Cardiac septum (tissue), 1 donor: ENCODE measurements at regions not wholly inside any gene's neighbourhood (a gene's known extent, or its start where the extent isn't known, plus 50 kb on each side); places are given as distances from the start of the nearest gene placed in this dataset.

ENCODE experiments used
- DNase-seq: peaks from one replicate; pipeline ENCODE4 v3.0.0-alpha.2; 2020; ENCODE audit warnings: low spot score
- intact Hi-C: fragments of 100-400 bp; cut with DNase I; formaldehyde crosslinking; loops from one replicate; pipeline ENCODE4 v1.14.0; 2022
- donor health status: DM: no; HTN: no; CAD: no.

- intact Hi-C loops = no loop called here
- no peak for DNase-seq
Observed at GRCh38 chr16:51039638-51040331, 111.3 kb downstream of the SALL1 start.

GRCh38 chr16:51035711-51036110 is 115.4 kb downstream of the SALL1 start:
- DNase-seq = no peak
- intact Hi-C loops = no loop called here

DNA sequence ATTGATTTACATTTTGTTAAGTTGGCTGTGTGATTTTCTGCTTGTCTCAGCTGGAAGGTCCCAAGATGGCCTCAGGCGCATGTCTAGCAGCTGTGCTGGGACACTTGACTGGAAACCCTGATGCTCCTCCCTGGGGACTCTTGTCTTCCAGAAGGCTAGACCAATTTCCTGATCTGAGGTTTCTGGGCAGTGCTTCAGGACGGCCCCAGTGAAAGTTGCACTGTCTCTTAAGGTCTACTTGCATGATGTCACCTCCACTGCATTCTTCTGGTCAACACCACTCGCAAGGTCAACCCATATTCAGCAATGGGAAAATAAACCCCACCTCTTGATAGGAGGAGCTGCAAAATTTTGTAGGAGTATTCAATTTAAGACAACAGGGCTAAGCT is 116.0 kb downstream of the SALL1 start:
- no peak for DNase-seq
- intact Hi-C loops = no loop called here

DNA sequence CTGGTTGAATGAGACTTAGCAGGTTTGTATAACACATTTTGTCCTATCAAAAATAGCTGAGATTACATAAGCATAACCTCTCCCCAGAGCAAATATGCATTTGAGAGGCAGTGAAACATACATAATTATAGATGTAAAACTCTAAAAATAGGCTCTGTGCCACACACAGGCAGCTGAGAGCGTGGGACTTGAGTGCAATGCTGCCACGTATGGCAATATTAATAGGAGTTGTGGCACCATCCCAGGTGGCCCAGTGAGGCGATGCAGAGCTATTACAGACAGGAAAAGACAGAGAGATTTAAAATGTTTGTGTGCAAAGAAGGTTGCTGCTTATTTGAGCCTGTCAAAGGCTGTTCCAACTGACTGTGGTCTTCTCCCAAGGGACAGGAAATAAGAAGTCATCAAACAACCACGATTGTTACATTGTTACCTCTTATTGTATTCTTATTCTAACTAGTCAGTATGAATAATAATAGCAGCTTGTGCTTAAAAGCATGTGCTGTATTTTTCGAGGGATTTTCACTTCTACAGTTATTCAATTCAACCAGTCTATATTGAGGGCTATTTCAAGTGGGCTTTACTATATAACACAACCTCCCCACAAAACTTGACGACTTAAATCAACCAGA is 116.5 kb downstream of the SALL1 start:
- intact Hi-C loops = no loop called here
- no peak for DNase-seq

GRCh38 chr16:51031598-51031997 is 119.5 kb downstream of the SALL1 start:
- DNase-seq = no peak
- intact Hi-C loops = no loop called here

GRCh38 chr16:51030516-51030915 is 120.6 kb downstream of the SALL1 start:
- intact Hi-C loops = no loop called here
- no peak for DNase-seq

DNA sequence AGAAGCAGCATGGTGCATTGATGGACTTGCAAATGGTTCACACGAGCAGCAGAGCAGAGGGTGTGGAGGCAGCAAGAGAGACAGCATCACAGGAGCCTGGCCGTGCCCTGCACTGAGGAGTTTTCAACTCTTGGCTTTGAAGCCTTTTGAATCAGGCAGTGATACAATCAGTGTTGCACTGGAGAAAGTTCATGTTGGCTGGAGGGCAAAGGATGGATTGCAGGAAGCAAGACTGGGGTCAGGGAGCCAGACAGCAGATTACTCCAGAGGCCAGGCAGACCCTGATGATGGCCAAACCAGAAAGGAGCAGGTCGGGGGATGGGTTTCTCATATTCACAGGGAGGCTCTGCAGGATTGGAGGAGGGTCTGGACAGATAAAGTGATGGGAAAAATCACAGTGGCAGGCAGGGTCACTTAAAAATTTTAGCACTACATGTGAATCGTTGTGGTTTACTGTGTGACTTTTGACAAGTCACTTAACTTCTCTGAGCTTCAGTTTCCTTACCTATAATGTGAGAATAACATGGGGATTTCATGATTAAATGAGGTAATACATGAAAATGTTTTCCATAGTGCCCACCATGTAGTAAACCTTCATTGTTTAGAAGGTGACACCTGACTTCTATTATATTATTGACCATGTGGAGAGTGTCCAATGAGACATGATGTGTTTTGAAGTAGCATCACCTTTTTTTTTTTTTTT is 125.3 kb downstream of the SALL1 start:
- intact Hi-C loops = no loop called here
- DNase-seq = no peak

DNA sequence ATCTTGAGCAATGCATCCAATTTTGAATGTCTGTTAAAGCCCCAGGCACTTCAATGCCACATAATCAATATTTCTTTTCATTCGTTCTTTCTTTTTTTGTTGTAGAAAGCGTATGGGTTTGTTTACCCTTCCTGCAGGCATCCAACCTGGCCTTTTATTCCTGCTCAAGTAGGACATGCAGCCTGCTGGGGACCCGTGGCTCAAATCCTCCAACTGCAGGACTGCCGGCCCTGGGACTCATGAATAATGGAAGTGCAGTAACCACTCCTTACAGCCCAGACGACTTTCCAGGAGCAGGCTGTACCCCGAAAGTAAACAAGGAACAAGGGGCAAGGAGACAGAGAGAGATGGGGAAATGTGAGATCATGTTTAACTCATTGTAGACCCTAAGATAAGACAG is 126.4 kb downstream of the SALL1 start:
- DNase-seq = no peak
- intact Hi-C loops = no loop called here

- no peak for DNase-seq
- intact Hi-C loops = no loop called here
Observed at GRCh38 chr16:51022955-51023354, 128.1 kb downstream of the SALL1 start.

DNA sequence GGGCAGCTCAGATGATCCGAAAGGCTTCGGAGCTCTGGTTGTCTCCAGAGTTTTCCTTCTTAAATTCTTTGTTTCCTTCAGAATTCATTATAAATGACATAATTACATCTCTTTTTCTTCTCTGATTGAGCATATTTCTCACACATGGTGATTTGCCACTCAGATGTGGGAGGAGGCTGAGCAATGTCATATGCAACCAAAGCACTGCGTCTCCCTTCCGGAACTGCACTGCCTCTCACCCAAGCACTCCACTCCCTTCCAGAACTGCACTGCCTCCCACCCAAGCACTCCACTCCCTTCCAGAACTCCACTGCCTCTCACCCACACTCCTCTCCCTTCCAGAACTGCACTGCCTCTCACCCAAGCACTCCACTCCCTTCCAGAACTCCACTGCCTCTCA is 131.5 kb downstream of the SALL1 start:
- intact Hi-C loops = no loop called here

GRCh38 chr16:51017969-51018368 is 133.1 kb downstream of the SALL1 start:
- DNase-seq = no peak
- intact Hi-C loops = no loop called here

More for the DNA sequence above, 131.5 kb downstream of the SALL1 start:
- DNase-seq = no peak

- intact Hi-C loops = no loop called here
Observed at GRCh38 chr16:51012396-51012795, 138.7 kb downstream of the SALL1 start.

GRCh38 chr16:51010817-51011216 is 140.3 kb downstream of the SALL1 start:
- no peak for DNase-seq
- intact Hi-C loops = no loop called here

More at GRCh38 chr16:51012396-51012795, 138.7 kb downstream of the SALL1 start:
- DNase-seq = no peak

GRCh38 chr16:51009813-51010212 is 141.3 kb downstream of the SALL1 start:
- intact Hi-C loops = no loop called here
- DNase-seq = no peak

DNA sequence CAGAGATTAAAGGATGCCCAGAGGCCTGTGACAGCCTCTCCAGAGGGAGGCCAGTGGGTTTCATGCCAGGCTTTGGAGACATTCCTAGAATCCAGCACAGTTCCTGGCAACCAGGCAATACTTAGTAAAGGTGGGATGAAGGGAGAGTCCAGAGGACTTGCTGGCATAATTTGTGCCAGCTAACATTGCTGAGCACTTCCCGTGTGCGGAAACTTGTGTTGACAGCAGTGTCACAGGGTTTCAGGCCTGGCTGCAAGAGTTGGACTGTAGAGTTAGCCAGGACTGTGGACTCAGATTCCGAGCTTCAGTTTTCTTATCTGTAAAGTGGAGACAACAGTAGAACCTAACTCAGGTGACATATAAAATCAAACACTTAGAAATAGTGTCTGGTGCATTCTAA is 141.7 kb downstream of the SALL1 start:
- intact Hi-C loops = no loop called here
- no peak for DNase-seq

DNA sequence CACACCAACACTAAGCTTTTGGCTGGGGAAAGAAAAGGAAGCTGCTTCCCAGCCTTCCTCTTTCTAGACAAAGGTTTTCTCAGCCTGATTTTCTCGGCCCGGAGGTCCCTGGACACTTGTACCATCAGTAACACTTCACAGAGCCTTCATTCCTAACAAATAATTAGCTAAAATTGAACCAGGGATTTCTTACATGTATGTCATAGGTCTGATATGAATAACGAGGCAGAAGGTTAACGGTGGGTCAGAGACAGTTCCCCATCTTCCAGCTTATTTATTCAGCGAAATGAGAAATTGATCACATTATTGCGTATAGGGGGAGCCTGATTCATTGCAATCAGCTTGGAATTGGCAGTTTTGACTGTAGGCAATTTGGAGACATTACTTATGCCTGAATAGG is 142.5 kb downstream of the SALL1 start:
- no peak for DNase-seq
- intact Hi-C loops = no loop called here

DNA sequence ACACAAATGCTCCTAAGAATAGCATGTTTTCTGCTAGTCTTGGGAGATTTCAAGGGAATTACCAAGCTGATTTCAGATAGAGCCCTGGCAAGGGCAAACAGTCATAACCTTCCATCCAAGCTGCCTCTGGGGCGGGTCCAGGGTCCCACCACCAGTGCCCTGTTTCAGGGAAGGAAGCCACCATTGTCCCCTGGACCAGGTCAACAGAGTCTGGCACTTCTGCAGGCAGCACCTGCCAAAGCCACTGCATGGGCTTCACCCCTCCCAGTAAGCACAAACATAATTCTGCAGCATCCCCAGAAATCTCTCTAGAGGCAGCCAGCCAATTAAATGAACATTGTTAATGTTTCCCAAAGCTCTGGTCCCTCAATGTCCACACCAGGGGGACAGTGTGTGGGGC is 143.0 kb downstream of the SALL1 start:
- intact Hi-C loops = no loop called here

GRCh38 chr16:51003850-51004566 is 147.1 kb downstream of the SALL1 start:
- intact Hi-C loops = no loop called here
- no peak for DNase-seq

More for the DNA sequence above, 143.0 kb downstream of the SALL1 start:
- DNase-seq = no peak

DNA sequence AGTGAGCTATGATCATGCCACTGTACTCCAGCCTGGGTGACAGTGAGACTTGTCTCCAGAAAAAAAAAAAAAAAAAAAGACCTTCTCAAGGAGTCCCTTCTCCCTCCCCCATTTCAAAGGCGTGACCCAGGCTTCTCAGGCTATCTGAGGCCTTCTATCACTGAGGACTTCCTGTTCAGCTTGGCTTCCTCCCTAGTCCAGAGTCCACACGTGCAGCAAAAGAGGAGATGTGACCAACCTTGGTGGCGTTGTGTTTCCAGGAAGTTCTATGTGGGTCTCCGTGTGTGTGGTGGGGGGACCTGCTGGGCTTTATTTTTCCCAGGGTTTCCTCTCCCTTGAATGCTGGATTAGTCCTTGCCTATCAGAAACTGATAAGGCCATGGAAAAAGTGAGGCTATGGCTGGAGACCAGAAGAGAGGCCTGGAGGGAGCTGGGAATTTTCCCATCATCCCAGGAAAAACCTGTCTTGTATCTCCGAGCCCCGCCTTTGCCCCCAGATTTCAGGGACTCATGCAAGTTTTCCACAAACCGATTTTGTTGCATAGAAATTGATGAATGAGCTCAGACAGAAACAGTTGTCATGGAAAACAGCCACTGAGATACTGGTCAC is 148.1 kb downstream of the SALL1 start:
- no peak for DNase-seq
- intact Hi-C loops = no loop called here

DNA sequence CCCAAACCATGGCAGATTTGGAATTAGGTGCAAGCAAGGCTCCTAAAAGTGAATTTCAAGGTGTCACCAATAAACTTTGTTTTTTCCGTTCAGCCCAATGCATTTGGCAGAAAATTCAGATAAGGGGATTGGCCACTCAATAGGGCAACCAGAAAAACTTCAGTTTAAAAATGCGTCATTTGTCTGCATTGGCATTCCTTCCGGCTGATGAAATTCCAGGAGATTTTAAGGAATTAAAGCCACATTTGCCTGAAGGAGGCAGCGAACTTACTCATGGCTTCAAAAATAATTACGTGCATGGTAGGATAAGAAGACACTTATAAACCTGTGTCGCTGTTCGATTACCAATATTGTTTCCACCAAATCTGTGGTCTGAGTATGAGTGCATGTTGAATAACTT is 151.9 kb downstream of the SALL1 start:
- intact Hi-C loops = no loop called here
- no peak for DNase-seq
